Stimulated activated naive CD8-positive, alpha-beta T cell treated with anti-CD3 and anti-CD28 coated beads, Interleukin-15, Interleukin-2, amounts not matched to agents 100 ng/mL and 50 ng/mL, for 24 hours (primary cell): ENCODE measurements at regions not wholly inside any gene's neighbourhood (a gene's known extent, or its start where the extent isn't known, plus 50 kb on each side); places are given as distances from the start of the nearest gene placed in this dataset.
"Not testable (repeated sequence)": the region's sequence is repeated elsewhere in the genome, so short reads cannot be mapped to it uniquely, and the experiment has no call there.

Experiments
- H3K27ac Mint-ChIP-seq: one replicate; pipeline ENCODE4 v1.8.0; 2021; ENCODE audit warnings: mild to moderate bottlenecking, mixed read lengths
- H3K27me3 Mint-ChIP-seq: one replicate; pipeline ENCODE4 v1.8.0; 2021; ENCODE audit warnings: mixed read lengths
- H3K36me3 Mint-ChIP-seq: one replicate; pipeline ENCODE4 v1.8.0; 2021; ENCODE audit warnings: low read depth, mixed read lengths
- H3K4me1 Mint-ChIP-seq: one replicate; pipeline ENCODE4 v1.8.0; 2021; ENCODE audit warnings: low read depth, mixed read lengths
- H3K4me3 Mint-ChIP-seq: one replicate; pipeline ENCODE4 v1.8.0; 2021; ENCODE audit warnings: mild to moderate bottlenecking, mixed read lengths
- H3K9me3 Mint-ChIP-seq: one replicate; pipeline ENCODE4 v1.8.0; 2021; ENCODE audit warnings: mixed read lengths

GRCh38 chr9:62798884-62799850 is 1609.3 kb downstream of the SPATA31A7 start:
- H3K27me3 Mint-ChIP-seq = peaks cover 28% of the 10 kb centered on the region
- H3K27ac Mint-ChIP-seq = peak overlapping the region; percentile 53

GRCh38 chr9:62799851-62800371 is 1610.1 kb downstream of the SPATA31A7 start:
- H3K27me3 Mint-ChIP-seq = peaks cover 35% of the 10 kb centered on the region
- H3K4me3 Mint-ChIP-seq = peak overlapping the region; percentile 73
- H3K36me3 Mint-ChIP-seq, H3K9me3 Mint-ChIP-seq: not testable (repeated sequence)
- peaks cover 30% of the 10 kb centered on the region for H3K4me1 Mint-ChIP-seq
- peak overlapping the region; percentile 53 for H3K27ac Mint-ChIP-seq

More at GRCh38 chr9:62798884-62799850, 1609.3 kb downstream of the SPATA31A7 start:
- Mint-ChIP-seq H3K4me1 (peaks cover 30% of the 10 kb centered on the region), H3K4me3 (peak overlapping the region; percentile 73)
- not testable (repeated sequence) for H3K36me3 Mint-ChIP-seq, H3K9me3 Mint-ChIP-seq

GRCh38 chr9:62800451-62801371 is 1610.9 kb downstream of the SPATA31A7 start:
- peak overlapping the region; percentile 71 for H3K4me3 Mint-ChIP-seq
- H3K36me3 Mint-ChIP-seq, H3K9me3 Mint-ChIP-seq: not testable (repeated sequence)
- H3K27me3 Mint-ChIP-seq = peaks cover 41% of the 10 kb centered on the region
- peaks cover 30% of the 10 kb centered on the region for H3K4me1 Mint-ChIP-seq
- H3K27ac Mint-ChIP-seq = peak overlapping the region; percentile 47

- H3K27me3 Mint-ChIP-seq = peaks cover 41% of the 10 kb centered on the region
- not testable (repeated sequence) for H3K9me3 Mint-ChIP-seq, H3K36me3 Mint-ChIP-seq
- peaks cover 30% of the 10 kb centered on the region for H3K4me1 Mint-ChIP-seq
- H3K4me3 Mint-ChIP-seq = peak overlapping the region; percentile 71
- peak overlapping the region; percentile 53 for H3K27ac Mint-ChIP-seq
Observed at GRCh38 chr9:62801372-62801811, 1611.6 kb downstream of the SPATA31A7 start.

GRCh38 chr9:62801961-62802718 is 1612.3 kb downstream of the SPATA31A7 start:
- not testable (repeated sequence) for H3K36me3 Mint-ChIP-seq, H3K9me3 Mint-ChIP-seq
- peak overlapping the region; percentile 71 for H3K4me3 Mint-ChIP-seq
- H3K27me3 Mint-ChIP-seq = peaks cover 41% of the 10 kb centered on the region
- peak overlapping the region; percentile 59 for H3K27ac Mint-ChIP-seq
- peaks cover 30% of the 10 kb centered on the region for H3K4me1 Mint-ChIP-seq

GRCh38 chr9:62802719-62803079 is 1612.9 kb downstream of the SPATA31A7 start:
- Mint-ChIP-seq H3K4me3 (peak overlapping the region; percentile 71), H3K27ac (peak overlapping the region; percentile 71), H3K4me1 (peaks cover 30% of the 10 kb centered on the region), H3K27me3 (peaks cover 41% of the 10 kb centered on the region)
- not testable (repeated sequence) for H3K9me3 Mint-ChIP-seq, H3K36me3 Mint-ChIP-seq

GRCh38 chr9:62803099-62803498 is 1613.3 kb downstream of the SPATA31A7 start:
- Mint-ChIP-seq H3K4me3 (peak overlapping the region; percentile 71), H3K27ac (peak overlapping the region; percentile 71), H3K4me1 (peaks cover 33% of the 10 kb centered on the region), H3K27me3 (peaks cover 43% of the 10 kb centered on the region)
- H3K9me3 Mint-ChIP-seq, H3K36me3 Mint-ChIP-seq: not testable (repeated sequence)

GRCh38 chr9:62804314-62804713 is 1614.5 kb downstream of the SPATA31A7 start:
- not testable (repeated sequence) for H3K27ac Mint-ChIP-seq, H3K36me3 Mint-ChIP-seq, H3K9me3 Mint-ChIP-seq, H3K4me3 Mint-ChIP-seq
- peaks cover 40% of the 10 kb centered on the region for H3K27me3 Mint-ChIP-seq
- peaks cover 27% of the 10 kb centered on the region for H3K4me1 Mint-ChIP-seq

GRCh38 chr9:62807424-62807823 is 1617.6 kb downstream of the SPATA31A7 start:
- not testable (repeated sequence) for H3K4me3 Mint-ChIP-seq, H3K9me3 Mint-ChIP-seq, H3K36me3 Mint-ChIP-seq, H3K27ac Mint-ChIP-seq, H3K4me1 Mint-ChIP-seq
- H3K27me3 Mint-ChIP-seq = peaks cover 23% of the 10 kb centered on the region

GRCh38 chr9:62808081-62808480 is 1618.2 kb downstream of the SPATA31A7 start:
- H3K27ac Mint-ChIP-seq, H3K36me3 Mint-ChIP-seq, H3K4me1 Mint-ChIP-seq, H3K9me3 Mint-ChIP-seq, H3K4me3 Mint-ChIP-seq: not testable (repeated sequence)
- H3K27me3 Mint-ChIP-seq = peaks cover 22% of the 10 kb centered on the region

GRCh38 chr9:62810318-62810717 is 1620.5 kb downstream of the SPATA31A7 start:
- H3K4me3 Mint-ChIP-seq, H3K27ac Mint-ChIP-seq, H3K36me3 Mint-ChIP-seq, H3K9me3 Mint-ChIP-seq, H3K4me1 Mint-ChIP-seq: not testable (repeated sequence)
- peaks cover 11% of the 10 kb centered on the region for H3K27me3 Mint-ChIP-seq

- H3K27ac Mint-ChIP-seq, H3K9me3 Mint-ChIP-seq, H3K27me3 Mint-ChIP-seq, H3K4me3 Mint-ChIP-seq, H3K4me1 Mint-ChIP-seq, H3K36me3 Mint-ChIP-seq: not testable (repeated sequence)
Observed at GRCh38 chr9:62810811-62811315, 1621.0 kb downstream of the SPATA31A7 start.

- H3K27ac Mint-ChIP-seq, H3K27me3 Mint-ChIP-seq, H3K4me3 Mint-ChIP-seq, H3K4me1 Mint-ChIP-seq, H3K9me3 Mint-ChIP-seq, H3K36me3 Mint-ChIP-seq: not testable (repeated sequence)
Observed at GRCh38 chr9:62815436-62815835, 1625.6 kb downstream of the SPATA31A7 start.

- not testable (repeated sequence) for H3K27me3 Mint-ChIP-seq, H3K4me1 Mint-ChIP-seq, H3K27ac Mint-ChIP-seq, H3K36me3 Mint-ChIP-seq, H3K4me3 Mint-ChIP-seq, H3K9me3 Mint-ChIP-seq
Observed at GRCh38 chr9:62816331-62816730, 1626.5 kb downstream of the SPATA31A7 start.
